ENCODE measurements at regions not wholly inside any gene's neighbourhood (a gene's known extent, or its start where the extent isn't known, plus 50 kb on each side); places are given as distances from the start of the nearest gene placed in this dataset.

DNA sequence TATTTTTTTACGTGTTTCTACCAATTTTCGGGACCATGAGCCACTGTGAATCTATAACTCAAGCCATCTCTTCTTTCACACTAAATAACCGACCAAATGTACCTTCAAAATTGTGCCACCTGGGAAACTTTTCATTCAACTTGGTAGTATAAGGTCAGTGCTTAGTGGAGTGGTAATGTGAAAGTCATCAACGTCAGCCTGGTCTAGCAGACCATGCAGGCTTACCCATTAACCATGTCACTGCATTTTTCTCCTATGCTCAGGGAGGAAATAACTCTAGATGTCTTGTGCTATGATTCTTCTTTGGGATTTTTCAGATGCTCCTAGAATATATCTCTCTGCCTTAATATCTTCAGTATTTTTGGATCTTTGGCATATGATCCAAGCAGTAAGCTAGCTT lies 1075.4 kb upstream of the POT1 start:
- no peak for ATAC-seq
- WGBS (ENCODE audit: insufficient coverage, low coverage, missing lambda C conversion rate) = 1% methylated on average over 4 of the region's 4 CpGs
- TF ChIP-seq ESRRA (IDR thresholded peaks at IDR 0.05; ENCODE audit: borderline replicate concordance, low read depth) (no peak), RBM34 (IDR thresholded peaks at IDR 0.05; ENCODE audit: borderline replicate concordance, insufficient read depth, low read length) (no peak)
- TF ChIP-seq, protein P1, sequence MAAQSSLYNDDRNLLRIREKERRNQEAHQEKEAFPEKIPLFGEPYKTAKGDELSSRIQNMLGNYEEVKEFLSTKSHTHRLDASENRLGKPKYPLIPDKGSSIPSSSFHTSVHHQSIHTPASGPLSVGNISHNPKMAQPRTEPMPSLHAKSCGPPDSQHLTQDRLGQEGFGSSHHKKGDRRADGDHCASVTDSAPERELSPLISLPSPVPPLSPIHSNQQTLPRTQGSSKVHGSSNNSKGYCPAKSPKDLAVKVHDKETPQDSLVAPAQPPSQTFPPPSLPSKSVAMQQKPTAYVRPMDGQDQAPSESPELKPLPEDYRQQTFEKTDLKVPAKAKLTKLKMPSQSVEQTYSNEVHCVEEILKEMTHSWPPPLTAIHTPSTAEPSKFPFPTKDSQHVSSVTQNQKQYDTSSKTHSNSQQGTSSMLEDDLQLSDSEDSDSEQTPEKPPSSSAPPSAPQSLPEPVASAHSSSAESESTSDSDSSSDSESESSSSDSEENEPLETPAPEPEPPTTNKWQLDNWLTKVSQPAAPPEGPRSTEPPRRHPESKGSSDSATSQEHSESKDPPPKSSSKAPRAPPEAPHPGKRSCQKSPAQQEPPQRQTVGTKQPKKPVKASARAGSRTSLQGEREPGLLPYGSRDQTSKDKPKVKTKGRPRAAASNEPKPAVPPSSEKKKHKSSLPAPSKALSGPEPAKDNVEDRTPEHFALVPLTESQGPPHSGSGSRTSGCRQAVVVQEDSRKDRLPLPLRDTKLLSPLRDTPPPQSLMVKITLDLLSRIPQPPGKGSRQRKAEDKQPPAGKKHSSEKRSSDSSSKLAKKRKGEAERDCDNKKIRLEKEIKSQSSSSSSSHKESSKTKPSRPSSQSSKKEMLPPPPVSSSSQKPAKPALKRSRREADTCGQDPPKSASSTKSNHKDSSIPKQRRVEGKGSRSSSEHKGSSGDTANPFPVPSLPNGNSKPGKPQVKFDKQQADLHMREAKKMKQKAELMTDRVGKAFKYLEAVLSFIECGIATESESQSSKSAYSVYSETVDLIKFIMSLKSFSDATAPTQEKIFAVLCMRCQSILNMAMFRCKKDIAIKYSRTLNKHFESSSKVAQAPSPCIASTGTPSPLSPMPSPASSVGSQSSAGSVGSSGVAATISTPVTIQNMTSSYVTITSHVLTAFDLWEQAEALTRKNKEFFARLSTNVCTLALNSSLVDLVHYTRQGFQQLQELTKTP (IDR thresholded peaks at IDR 0.05; ENCODE audit: low read depth in 1 of 2, partially characterized antibody in 2 of 2) = no peak
- TF ChIP-seq, protein P2, sequence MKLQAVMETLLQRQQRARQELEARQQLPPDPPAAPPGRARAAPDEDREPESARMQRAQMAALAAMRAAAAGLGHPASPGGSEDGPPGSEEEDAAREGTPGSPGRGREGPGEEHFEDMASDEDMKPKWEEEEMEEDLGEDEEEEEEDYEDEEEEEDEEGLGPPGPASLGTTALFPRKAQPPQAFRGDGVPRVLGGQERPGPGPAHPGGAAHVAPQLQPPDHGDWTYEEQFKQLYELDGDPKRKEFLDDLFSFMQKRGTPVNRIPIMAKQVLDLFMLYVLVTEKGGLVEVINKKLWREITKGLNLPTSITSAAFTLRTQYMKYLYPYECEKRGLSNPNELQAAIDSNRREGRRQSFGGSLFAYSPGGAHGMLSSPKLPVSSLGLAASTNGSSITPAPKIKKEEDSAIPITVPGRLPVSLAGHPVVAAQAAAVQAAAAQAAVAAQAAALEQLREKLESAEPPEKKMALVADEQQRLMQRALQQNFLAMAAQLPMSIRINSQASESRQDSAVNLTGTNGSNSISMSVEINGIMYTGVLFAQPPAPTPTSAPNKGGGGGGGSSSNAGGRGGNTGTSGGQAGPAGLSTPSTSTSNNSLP (IDR thresholded peaks at IDR 0.05; ENCODE audit: borderline replicate concordance, low read depth, low read length) = no peak
- TF ChIP-seq, protein P3, sequence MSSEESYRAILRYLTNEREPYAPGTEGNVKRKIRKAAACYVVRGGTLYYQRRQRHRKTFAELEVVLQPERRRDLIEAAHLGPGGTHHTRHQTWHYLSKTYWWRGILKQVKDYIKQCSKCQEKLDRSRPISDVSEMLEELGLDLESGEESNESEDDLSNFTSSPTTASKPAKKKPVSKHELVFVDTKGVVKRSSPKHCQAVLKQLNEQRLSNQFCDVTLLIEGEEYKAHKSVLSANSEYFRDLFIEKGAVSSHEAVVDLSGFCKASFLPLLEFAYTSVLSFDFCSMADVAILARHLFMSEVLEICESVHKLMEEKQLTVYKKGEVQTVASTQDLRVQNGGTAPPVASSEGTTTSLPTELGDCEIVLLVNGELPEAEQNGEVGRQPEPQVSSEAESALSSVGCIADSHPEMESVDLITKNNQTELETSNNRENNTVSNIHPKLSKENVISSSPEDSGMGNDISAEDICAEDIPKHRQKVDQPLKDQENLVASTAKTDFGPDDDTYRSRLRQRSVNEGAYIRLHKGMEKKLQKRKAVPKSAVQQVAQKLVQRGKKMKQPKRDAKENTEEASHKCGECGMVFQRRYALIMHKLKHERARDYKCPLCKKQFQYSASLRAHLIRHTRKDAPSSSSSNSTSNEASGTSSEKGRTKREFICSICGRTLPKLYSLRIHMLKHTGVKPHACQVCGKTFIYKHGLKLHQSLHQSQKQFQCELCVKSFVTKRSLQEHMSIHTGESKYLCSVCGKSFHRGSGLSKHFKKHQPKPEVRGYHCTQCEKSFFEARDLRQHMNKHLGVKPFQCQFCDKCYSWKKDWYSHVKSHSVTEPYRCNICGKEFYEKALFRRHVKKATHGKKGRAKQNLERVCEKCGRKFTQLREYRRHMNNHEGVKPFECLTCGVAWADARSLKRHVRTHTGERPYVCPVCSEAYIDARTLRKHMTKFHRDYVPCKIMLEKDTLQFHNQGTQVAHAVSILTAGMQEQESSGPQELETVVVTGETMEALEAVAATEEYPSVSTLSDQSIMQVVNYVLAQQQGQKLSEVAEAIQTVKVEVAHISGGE (CRISPR knock-in tag; IDR thresholded peaks at IDR 0.05) = no peak
- TF ChIP-seq, protein P4, sequence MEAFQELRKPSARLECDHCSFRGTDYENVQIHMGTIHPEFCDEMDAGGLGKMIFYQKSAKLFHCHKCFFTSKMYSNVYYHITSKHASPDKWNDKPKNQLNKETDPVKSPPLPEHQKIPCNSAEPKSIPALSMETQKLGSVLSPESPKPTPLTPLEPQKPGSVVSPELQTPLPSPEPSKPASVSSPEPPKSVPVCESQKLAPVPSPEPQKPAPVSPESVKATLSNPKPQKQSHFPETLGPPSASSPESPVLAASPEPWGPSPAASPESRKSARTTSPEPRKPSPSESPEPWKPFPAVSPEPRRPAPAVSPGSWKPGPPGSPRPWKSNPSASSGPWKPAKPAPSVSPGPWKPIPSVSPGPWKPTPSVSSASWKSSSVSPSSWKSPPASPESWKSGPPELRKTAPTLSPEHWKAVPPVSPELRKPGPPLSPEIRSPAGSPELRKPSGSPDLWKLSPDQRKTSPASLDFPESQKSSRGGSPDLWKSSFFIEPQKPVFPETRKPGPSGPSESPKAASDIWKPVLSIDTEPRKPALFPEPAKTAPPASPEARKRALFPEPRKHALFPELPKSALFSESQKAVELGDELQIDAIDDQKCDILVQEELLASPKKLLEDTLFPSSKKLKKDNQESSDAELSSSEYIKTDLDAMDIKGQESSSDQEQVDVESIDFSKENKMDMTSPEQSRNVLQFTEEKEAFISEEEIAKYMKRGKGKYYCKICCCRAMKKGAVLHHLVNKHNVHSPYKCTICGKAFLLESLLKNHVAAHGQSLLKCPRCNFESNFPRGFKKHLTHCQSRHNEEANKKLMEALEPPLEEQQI (IDR thresholded peaks at IDR 0.05) = no peak

More for the DNA sequence above, 1075.4 kb upstream of the POT1 start:
- no peak overlapping the region for H2AFZ ChIP-seq (ENCODE audit: low read depth, low read length)
- intact Hi-C loops (cut with micrococcal nuclease) = no loop called here
- no peak overlapping the region for H3K9ac ChIP-seq (ENCODE audit: insufficient read depth in 1 of 2, low read depth in 2 of 2, low read length in 2 of 2)
- in situ Hi-C loops (cut with MboI) = no loop called here
- POLR2A ChIA-PET = no interaction called here
- H3K27ac ChIP-seq (ENCODE audit: extremely low read depth, low read depth, low read length) = no peak overlapping the region
- H4K20me1 ChIP-seq (replicated peaks; ENCODE audit: control insufficient read depth, insufficient read depth, low read length) = no peaks in the 10 kb centered on the region
- H3K4me2 ChIP-seq (ENCODE audit: insufficient read depth, low read length) = no peak overlapping the region
- no peak for DNase-seq (ENCODE audit: extremely low read depth in 1 of 4, low spot score in 3 of 4)
- no peaks in the 10 kb centered on the region for H3K36me3 ChIP-seq (ENCODE audit: control insufficient read depth, insufficient read depth, low read length)
- BruUV-seq (replicated peaks) = no TSS peak
- H3K9me1 ChIP-seq (ENCODE audit: control insufficient read depth, insufficient read depth, low read length) = no peaks in the 10 kb centered on the region
- no peaks in the 10 kb centered on the region for H3K79me2 ChIP-seq (ENCODE audit: control insufficient read depth, insufficient read depth, low read length)
- H3K4me1 ChIP-seq (replicated peaks in 1 of 2; ENCODE audit: control insufficient read depth in 2 of 2, insufficient read depth in 2 of 2, low read length in 2 of 2) = no peaks in the 10 kb centered on the region
- no peaks in the 10 kb centered on the region; the same call in 1 of the 2 replicates for H3K9me3 ChIP-seq (replicated peaks; ENCODE audit: control insufficient read depth, insufficient read depth, low read depth, low read length)
- no peak for FAIRE-seq
- no peaks in the 10 kb centered on the region for H3K27me3 ChIP-seq (ENCODE audit: control insufficient read depth in 2 of 2, insufficient read depth in 2 of 2, low read length in 2 of 2)
- CTCF ChIA-PET (ENCODE audit: low intra/inter-chr PET ratio) = no interaction called here
- H3K4me3 ChIP-seq = no peak overlapping the region
